HG02852 (cell line): ENCODE measurements at regions not wholly inside any gene's neighbourhood (a gene's known extent, or its start where the extent isn't known, plus 50 kb on each side); places are given as distances from the start of the nearest gene placed in this dataset.
"Not testable (repeated sequence)": the region's sequence is repeated elsewhere in the genome, so short reads cannot be mapped to it uniquely, and the experiment has no call there.

Experiments
- ATAC-seq: cut with Tn5 transposase; IDR thresholded peaks from one replicate; pipeline ENCODE4 v1.9.1; 2021; ENCODE audit warnings: mild to moderate bottlenecking, moderate library complexity; ENCODE audit not compliant: unreplicated experiment

- no peak for ATAC-seq
Measured at GRCh38 chr3:160047876-160048275, 59.2 kb downstream of the IL12A start.

DNA sequence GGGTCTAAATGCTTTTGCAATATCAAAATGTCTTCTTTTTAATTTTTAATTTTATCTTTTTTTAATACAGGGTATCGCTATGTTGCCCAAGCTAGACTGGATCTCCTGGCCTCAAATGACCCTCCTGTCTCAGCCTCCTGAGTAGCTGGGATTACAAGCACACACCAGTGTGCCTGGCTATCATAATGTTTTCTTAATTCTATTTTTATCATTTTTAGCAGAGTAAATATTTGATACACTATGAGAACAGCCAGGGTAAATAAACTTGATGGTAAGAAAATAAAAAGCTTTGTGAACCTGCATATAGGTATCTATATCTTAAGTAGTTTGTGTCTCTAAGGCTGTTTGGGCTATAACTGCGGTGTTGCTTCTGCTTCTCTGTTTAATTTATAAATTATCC is 60.4 kb downstream of the IL12A start:
- no peak for ATAC-seq

DNA sequence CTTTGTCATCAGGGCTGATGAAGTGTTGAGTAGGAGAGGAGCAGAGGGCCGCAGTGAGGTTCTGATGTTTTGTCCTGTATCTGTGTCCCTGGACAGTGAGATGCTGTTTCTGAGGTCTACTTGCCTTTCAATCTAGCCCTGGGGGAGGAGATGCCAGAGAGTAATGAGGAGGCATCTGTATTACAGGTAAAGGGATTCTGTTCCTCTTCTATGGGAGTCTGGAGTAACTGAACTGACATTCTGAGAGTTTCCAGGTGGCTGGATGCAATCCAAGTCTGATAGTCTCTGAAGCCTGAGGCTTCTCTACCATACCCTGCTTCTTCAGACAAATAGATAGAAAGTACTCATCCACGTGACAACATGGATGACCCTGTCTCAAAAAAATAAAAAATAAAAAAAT is 60.9 kb downstream of the IL12A start:
- no peak for ATAC-seq

DNA sequence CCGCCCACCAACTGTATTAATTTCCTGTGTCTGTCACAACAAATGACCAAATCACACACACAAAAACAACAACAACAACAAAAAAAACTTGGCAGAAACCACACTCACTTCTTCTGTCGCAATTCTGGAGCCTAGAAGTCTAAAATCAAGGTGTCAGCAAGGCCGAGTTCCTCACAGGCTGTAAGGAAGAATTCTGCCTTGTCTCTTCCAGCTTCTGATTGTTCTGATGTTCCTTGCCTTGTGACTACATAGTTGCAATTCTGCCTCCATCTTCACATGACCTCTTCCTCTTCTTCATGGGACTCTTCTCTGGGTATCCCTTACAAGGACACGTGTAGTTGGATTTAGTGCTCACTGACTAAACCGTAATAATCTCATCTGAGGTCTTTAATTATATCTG is 61.4 kb downstream of the IL12A start:
- ATAC-seq = no peak

DNA sequence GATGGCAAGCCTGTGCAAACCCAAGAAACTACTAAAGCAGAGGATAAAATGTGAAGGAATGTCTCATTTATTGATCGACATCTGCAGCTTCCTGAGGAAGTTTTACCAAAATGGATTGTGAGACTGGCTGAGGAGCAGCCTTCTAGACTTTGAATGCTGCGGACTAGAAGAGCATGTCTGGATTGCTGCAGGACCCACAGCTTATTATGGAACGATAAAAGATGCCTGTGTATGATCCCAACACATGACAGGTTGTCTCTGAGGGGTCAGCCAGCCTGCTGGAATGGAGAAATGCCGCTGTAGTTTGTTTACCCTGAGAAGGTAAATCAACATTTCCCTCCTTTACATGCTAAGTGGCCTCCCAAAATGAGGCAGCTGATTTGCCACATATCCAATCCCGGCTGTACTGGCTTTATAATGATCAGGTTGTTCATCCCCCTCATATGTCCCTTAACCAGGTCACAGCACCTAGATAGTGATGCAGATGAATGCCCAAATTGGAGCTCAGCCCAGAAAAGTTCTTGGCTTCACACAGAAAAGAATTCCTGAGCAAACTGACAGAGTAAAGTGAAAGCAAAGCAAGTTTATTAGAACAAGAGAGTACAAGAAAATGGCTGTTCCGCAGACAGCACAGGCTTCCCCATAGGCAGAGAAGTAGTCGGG is 63.9 kb downstream of the IL12A start:
- ATAC-seq = no peak

- ATAC-seq = no peak
Measured at GRCh38 chr3:160053048-160053391, 64.4 kb downstream of the IL12A start.

DNA sequence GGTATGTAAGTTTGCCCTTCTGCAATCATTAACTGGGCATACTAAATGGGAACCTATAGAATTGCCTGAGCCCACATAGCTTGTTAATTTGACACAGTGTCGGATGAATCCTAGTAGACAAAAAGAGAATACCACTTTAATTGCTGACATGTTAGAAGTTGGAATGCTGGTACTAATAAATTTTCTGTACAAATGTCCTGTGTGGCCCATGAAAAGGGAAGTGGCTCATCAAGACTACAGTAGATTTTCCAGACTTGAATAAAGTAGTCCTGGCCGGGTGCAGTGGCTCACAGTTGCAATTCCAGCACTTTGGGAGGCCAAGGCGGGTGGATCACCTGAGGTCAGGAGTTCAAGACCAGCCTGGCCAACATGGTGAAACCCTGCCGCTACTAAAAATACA is 66.2 kb downstream of the IL12A start:
- ATAC-seq = not testable (repeated sequence)

GRCh38 chr3:160055659-160056058 is 67.0 kb downstream of the IL12A start:
- ATAC-seq = no peak

GRCh38 chr3:160057331-160057730 is 68.7 kb downstream of the IL12A start:
- ATAC-seq = no peak

DNA sequence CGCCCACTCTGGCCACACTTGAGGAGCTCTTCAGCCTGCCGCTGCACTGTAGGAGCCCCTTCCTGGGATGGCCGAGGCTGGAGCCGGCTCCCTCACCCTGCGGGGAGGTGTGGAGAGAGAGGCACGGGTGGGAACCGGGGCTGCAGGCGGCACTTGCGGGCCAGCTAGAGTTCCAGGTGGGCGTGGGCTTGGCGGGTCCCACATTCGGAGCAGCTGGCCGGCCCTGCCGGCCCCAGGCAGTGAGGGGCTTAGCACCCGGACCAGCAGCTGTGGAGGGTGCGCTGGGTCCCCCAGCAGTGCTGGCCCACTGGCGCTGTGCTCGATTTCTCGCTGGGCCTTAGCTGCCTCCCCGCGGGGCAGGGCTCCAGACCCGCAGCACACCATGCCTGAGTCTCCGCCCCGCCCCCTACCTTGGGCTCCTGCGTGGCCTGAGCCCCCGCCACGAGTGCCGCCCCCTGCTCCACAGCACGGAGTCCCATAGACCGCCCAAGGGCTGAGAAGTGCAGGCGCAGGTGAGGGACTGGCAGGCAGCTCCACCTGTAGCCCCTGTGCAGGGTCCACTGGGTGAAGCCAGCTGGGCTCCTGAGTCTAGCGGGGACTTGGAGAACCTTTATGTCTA is 71.9 kb downstream of the IL12A start:
- no peak for ATAC-seq

DNA sequence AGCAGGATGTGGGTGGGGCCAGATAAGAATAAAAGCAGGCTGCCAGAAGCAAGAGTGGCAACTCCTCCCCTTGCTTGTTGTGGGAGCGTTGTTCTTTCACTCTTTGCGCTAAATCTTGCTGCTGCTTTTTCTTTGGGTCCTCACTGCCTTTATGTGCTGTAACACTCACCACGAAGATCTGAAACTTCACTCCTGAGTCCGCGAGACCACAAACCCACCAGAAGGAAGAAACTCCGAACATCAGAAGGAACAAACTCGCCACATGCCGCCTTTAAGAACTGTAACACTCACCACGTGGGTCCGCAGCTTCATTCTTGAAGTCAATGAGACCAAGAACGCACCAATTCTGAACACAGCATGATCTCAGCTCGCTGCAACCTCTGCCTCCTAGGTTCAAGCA is 72.9 kb downstream of the IL12A start:
- no peak for ATAC-seq

DNA sequence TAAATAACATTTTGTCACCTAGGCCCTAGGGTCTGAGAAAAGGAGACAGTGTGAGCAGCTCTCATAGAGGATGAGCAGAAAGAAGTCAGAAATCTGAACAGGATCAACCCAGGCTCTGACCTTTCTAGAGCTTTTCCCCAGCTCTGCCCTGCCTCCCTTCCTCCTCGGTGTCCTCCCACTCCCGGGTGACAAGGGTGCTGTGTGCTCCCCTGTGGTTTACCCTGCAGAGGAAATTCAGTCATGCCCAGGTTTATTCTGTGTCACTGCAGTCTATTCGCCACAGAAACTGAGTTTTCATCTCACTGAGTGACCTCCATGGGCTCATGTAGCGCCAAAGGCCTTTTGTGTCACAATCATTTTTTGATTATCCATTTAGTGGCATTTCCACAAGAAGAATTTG is 76.6 kb downstream of the IL12A start:
- ATAC-seq = no peak

- ATAC-seq = no peak
Measured at GRCh38 chr3:160065786-160066185, 77.2 kb downstream of the IL12A start.

DNA sequence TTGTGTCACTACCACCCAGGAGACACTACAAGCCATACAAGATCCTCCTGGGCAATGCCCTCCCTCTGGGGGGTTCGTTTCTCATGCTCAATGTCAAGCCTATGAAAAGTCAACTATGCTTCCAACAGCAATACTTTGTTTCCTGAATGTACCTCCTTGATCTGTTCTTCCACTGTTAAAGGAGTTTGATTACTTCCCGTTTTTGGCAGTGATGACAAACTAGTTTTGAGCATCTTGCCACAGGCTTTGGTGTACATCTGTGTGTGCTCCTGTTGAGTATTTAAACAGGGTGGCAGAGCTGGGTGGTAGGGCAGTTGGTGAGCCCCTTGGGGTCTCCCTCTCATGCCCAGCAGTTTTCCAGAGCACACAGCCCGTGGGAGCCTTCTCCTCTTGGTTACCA is 81.4 kb downstream of the IL12A start:
- ATAC-seq = no peak

DNA sequence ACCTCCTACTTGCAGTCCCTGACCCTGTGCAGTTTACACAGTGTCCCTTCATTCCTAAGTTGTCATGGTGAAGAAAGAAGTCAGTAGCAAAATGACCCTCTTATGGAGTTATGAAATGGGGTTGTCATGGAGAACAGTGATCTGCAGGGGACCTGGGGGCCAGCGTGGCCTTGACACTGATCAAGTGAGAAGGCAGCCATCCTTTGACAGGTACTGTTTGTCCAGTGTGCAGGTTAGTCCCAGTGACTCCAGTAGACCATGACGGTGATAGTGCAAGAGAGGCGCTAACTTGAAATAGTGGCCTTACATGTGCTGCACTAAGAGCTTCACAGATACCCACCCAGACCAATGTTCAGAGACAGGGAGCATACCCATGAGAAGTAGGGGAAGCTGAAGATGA is 87.9 kb downstream of the IL12A start:
- ATAC-seq = no peak

DNA sequence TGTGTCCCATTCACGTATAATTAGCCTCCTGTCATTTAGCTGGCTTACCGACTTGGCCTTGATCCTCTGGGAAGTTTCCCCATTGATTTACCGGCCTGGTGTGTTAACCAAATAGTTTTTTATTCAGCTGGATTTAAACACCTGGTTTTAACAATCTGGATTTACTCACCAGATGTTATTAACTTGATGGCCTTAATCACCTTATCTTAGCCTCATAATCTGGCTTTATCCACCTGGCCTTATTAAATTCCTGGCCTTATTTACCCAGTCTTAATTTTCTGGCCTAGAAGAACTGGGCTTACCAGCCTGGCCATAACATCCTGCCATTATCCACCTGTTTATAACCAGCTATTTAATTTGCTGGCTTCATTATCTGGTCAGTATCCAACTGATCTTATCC is 89.9 kb downstream of the IL12A start:
- ATAC-seq = no peak

GRCh38 chr3:160081958-160082533 is 93.4 kb downstream of the IL12A start:
- ATAC-seq = no peak

DNA sequence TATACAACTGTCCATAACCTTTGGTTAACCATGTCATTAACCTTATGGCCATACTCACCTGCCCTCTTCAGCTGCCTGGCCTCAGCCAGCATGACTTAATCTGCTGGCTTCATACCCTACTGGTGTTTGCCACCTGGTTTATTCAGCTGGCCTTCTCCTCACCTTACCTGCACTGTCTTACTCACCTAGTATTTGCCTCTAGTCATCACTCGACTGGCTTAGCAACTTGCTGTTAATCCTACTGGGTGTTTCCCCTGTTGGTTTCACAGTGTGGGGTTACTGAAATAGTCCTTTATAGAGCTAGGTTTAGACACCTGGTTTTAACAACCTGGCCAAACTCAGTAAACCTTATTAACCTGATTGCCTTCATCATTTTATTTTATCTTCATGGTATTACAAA is 96.4 kb downstream of the IL12A start:
- ATAC-seq = no peak

DNA sequence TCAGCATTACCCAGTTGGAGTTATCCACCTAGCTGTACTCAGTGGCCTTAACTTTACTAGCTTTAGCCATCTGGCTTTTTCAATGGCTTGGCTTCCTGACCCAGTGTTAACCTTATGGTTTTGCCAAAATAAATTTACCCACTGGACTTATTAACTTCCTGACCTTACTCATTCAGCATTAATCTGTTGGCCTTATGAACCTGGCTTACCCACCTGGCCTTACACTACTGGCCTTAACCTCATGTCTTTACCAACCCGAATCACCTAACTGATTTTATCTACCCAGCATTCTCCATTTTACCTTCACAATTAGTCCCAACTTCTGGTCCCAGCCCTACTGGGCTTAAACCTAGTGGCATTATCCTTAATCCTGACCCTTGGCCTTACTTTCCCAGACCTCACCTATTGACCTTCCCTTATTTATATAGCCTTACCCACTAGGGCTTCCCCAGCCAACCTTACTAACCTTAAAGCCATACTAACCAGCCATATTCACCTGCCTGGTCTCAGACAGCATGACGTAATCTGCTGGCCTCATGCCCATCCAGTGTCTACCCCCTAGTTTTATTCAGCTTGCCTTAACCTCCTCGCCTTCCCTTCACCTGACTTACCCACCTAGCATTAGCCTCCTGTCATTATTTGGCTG is 100.0 kb downstream of the IL12A start:
- no peak for ATAC-seq

DNA sequence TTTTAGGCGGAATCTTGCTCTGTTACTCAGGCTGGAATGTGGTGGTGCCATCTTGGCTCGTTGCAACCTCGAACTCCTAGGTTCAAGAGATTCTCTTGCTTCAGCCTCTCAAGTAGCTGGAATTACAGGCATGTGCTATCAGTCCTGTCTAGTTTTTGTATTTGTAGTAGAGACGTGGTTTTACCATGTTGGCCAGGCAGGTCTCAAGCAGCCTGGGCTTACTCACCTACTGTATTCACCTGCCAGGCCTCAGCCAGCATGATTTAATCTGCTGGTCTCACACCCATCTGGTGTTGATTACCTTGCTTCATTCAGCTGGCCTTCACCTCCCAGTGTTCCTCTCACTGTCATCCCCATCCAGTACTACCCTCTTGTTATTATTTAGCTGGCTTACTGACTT is 102.0 kb downstream of the IL12A start:
- no peak for ATAC-seq

DNA sequence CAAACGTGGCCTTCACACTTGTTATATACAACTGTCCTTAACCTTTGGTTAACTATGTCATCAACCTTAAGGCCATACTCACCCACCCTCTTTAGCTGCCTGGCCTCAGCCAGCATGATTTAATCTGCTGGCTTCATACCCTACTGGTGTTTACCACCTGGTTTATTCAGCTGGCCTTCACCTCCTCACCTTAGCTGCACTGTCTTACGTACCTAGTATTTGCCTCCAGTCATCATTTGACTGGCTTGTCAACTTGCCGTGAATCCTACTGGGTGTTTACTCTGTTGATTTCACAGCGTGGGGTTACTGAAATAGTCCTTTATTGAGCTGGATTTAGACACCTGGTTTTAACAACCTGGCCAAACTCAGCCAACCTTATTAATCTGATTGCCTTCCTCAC is 102.8 kb downstream of the IL12A start:
- no peak for ATAC-seq

DNA sequence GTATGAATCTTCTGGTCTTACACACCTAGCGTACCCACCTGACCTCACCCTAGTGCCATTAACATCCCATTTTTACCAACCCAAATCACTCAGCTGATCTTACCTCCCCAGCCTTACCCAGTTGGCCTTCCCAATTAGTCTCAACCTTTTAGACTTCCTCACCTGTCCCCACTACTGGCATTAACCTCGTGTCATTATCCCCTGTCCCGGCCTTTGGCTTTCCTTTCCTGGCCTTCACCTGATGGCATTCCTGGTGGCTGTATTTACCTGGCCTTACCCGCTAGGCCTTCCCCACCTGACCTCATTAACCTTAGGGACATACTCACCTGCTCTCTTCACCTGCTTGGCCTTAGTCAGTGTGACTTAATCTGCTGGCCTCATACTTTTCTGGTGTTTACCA is 104.1 kb downstream of the IL12A start:
- ATAC-seq = no peak
